Stromal cell of bone marrow (primary cell): ENCODE measurements at regions not wholly inside any gene's neighbourhood (a gene's known extent, or its start where the extent isn't known, plus 50 kb on each side); places are given as distances from the start of the nearest gene placed in this dataset.

Experiments
- DNase-seq: peaks from one replicate; pipeline ENCODE4 v3.0.0-alpha.2; 2012; ENCODE audit warnings: low read depth

DNA sequence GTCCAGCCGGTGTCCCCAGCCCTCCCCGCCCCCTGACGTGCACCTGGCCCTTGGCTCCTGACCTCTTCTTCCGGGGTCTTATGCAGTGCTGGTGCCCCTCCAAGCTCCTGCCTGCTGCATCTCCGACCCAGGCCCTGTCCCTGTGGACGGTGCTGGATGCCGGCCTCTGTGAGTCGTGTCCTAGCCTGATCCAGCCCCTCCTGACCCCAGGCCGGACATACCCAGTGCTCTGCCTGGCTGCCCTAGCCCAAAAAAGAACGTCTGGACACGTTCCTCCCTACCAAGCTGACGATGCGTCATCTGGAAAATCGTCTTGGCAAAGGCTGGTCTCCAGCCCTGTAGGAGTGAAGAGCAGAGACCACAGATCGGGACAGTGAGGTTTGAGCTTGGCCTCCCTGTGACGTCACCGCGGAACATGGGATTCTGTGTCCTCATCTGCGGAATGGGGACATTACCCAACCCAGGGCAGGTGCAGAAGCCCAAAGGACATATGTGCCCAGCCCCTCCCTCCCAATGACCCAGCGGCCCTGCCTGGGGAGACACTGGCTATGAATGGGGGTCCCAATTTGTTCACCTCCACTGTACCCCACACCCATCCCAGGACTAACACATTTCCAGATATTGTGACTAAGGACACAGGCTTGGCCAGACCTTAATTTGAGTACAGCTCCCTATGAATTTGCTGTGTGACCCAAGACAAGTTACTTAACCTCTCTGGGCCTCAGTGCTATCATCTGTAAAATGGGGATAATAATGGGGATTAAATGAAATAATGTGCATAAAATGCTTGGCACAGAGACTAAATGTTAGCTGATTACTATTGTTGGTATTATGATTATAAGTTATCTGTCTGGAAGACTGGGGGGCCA lies 51.0 kb upstream of the BCL11B start:
- DNase-seq: peak; percentile 1

GRCh38 chr14:99321955-99322730 lies 50.1 kb upstream of the BCL11B start:
- no peak for DNase-seq
